ENCODE measurements at regions not wholly inside any gene's neighbourhood (a gene's known extent, or its start where the extent isn't known, plus 50 kb on each side); places are given as distances from the start of the nearest gene placed in this dataset.

DNA sequence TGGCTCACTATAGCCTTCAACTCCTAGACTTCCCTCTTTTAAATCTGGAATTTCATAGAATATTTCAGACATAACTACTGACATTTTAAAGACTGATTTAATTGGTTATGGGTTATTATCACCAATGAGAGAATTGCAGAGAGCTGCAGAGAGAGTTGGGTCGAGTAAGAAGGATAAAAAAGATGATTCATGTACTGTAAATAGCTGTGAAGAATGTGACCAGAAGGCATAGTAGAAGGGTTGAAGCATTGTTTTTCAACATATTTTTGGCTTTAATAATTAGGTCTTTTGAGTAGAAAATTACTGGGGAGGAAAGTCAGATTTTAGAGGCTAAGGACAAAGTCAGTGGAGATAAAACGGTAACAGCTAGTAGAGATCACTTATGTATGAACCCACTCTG lies 503.2 kb upstream of the SLC8A1 start:
- TF ChIP-seq, protein P1, sequence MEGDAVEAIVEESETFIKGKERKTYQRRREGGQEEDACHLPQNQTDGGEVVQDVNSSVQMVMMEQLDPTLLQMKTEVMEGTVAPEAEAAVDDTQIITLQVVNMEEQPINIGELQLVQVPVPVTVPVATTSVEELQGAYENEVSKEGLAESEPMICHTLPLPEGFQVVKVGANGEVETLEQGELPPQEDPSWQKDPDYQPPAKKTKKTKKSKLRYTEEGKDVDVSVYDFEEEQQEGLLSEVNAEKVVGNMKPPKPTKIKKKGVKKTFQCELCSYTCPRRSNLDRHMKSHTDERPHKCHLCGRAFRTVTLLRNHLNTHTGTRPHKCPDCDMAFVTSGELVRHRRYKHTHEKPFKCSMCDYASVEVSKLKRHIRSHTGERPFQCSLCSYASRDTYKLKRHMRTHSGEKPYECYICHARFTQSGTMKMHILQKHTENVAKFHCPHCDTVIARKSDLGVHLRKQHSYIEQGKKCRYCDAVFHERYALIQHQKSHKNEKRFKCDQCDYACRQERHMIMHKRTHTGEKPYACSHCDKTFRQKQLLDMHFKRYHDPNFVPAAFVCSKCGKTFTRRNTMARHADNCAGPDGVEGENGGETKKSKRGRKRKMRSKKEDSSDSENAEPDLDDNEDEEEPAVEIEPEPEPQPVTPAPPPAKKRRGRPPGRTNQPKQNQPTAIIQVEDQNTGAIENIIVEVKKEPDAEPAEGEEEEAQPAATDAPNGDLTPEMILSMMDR (conservative IDR thresholded peaks at IDR 0.05; ENCODE audit: low read length), result no peak
- TF ChIP-seq EZH2phosphoT487 (IDR thresholded peaks at IDR 0.05; ENCODE audit: borderline replicate concordance, low read depth, low read length), result no peak
